SK-N-SH treated with all-trans-retinoic acid at 6 μM for 48 hours (cell line): ENCODE measurements at regions not wholly inside any gene's neighbourhood (a gene's known extent, or its start where the extent isn't known, plus 50 kb on each side); places are given as distances from the start of the nearest gene placed in this dataset.

ENCODE experiments used
- CSDC2 ChIP-seq: fragments of 250-450 bp; sonication (Bioruptor Pico); IDR thresholded peaks from 2 replicates; pipeline ENCODE4 v1.5.0; 2020; ENCODE audit warnings: mild to moderate bottlenecking, moderate library complexity
- PATZ1 ChIP-seq: fragments of 250-450 bp; sonication (Bioruptor Pico); IDR thresholded peaks from 2 replicates; pipeline ENCODE4 v1.8.0; 2020; ENCODE audit warnings: mild to moderate bottlenecking, moderate library complexity, borderline replicate concordance
- RARB ChIP-seq: fragments of 250-450 bp; sonication (Bioruptor Pico); IDR thresholded peaks from 2 replicates; pipeline ENCODE4 v1.8.0; 2021; ENCODE audit warnings: mild to moderate bottlenecking, moderate library complexity
- SNAI2 ChIP-seq: fragments of 250-450 bp; sonication (Bioruptor Pico); IDR thresholded peaks from 2 replicates; pipeline ENCODE4 v1.5.0; 2020; ENCODE audit warnings: mild to moderate bottlenecking, moderate library complexity
- TOX ChIP-seq: fragments of 250-450 bp; sonication (Bioruptor Pico); IDR thresholded peaks from 2 replicates; pipeline ENCODE4 v1.8.0; 2021; ENCODE audit warnings: mild to moderate bottlenecking, moderate library complexity, borderline replicate concordance
- ZFP30 ChIP-seq: fragments of 450-650 bp; formaldehyde crosslinking; IDR thresholded peaks from 2 replicates; pipeline ENCODE4 v1.5.0; 2022; ENCODE audit warnings: mild to moderate bottlenecking, moderate library complexity
- ZNF8 ChIP-seq: fragments of 450-650 bp; formaldehyde crosslinking; IDR thresholded peaks from 2 replicates; pipeline ENCODE4 v1.5.0; 2020; ENCODE audit warnings: mild to moderate bottlenecking, moderate library complexity

- no peak for TF ChIP-seq SNAI2 (CRISPR knock-in tag)
- no peak for TF ChIP-seq ZFP30 (CRISPR knock-in tag)
- TF ChIP-seq CSDC2 (CRISPR knock-in tag), result no peak
- TF ChIP-seq PATZ1, result no peak
- no peak for TF ChIP-seq TOX (CRISPR knock-in tag)
- no peak for TF ChIP-seq ZNF8
- TF ChIP-seq RARB (CRISPR knock-in tag), result no peak
Measured at GRCh38 chr15:62324382-62324781, 159.3 kb upstream of the C2CD4B start.
